NT2/D1 (cell line): ENCODE measurements at regions not wholly inside any gene's neighbourhood (a gene's known extent, or its start where the extent isn't known, plus 50 kb on each side); places are given as distances from the start of the nearest gene placed in this dataset.

ENCODE experiments used
- DNase-seq: peaks from one replicate; pipeline ENCODE4 v3.0.0-alpha.2; 2011; ENCODE audit warnings: low read depth, low spot score
- H3K27me3 ChIP-seq: 2 replicates; pipeline ENCODE4 v1.6.0; 2011; ENCODE audit warnings: mild to moderate bottlenecking; ENCODE audit not compliant: insufficient read length, insufficient read depth
- H3K36me3 ChIP-seq: 2 replicates; pipeline ENCODE4 v1.6.1; 2011; ENCODE audit warnings: mild to moderate bottlenecking, low read length, mixed read lengths; ENCODE audit not compliant: insufficient read depth, insufficient read length
- H3K4me1 ChIP-seq: 2 replicates; pipeline ENCODE4 v1.5.1; 2011; ENCODE audit not compliant: insufficient read depth, insufficient read length
- H3K4me3 ChIP-seq: 2 replicates; pipeline ENCODE4 v1.5.1; 2011; ENCODE audit warnings: low read depth; ENCODE audit not compliant: insufficient read length
- H3K9ac ChIP-seq: 2 replicates; pipeline ENCODE4 v1.6.0; 2011; ENCODE audit warnings: low read depth; ENCODE audit not compliant: insufficient read length
- H3K9me3 ChIP-seq: 2 replicates; pipeline ENCODE4 v1.5.1; 2011; ENCODE audit warnings: mild to moderate bottlenecking, low read length; ENCODE audit not compliant: insufficient read depth
- SUZ12 ChIP-seq: IDR thresholded peaks from 2 replicates; pipeline ENCODE4 v1.6.1; 2011; ENCODE audit not compliant: insufficient read length, insufficient read depth; ENCODE audit errors: extremely low read depth
- YY1 ChIP-seq: IDR thresholded peaks from 2 replicates; pipeline ENCODE4 v1.6.1; 2011; ENCODE audit not compliant: insufficient read length, insufficient read depth
- ZNF274 ChIP-seq: IDR thresholded peaks from 2 replicates; pipeline ENCODE4 v1.6.1; 2011; ENCODE audit warnings: mild to moderate bottlenecking, low read depth, low read length

- TF ChIP-seq YY1 (no peak), ZNF274 (no peak), SUZ12 (no peak)
- H3K9ac ChIP-seq: no peak overlapping the region
- peaks cover 21% of the 10 kb centered on the region for H3K4me1 ChIP-seq
- no peaks in the 10 kb centered on the region for H3K36me3 ChIP-seq
- no peak for DNase-seq
- H3K27me3 ChIP-seq: peaks cover 4% of the 10 kb centered on the region
- H3K4me3 ChIP-seq: no peak overlapping the region
- peaks cover 5% of the 10 kb centered on the region; the same call in 1 of the 2 replicates for H3K9me3 ChIP-seq
Observed at GRCh38 chr11:64441127-64441526, 82.2 kb downstream of the RPS6KA4 start.

GRCh38 chr11:64443001-64443400, 84.0 kb downstream of the RPS6KA4 start:
- TF ChIP-seq SUZ12: no peak
- no peak for TF ChIP-seq ZNF274
- no peak for TF ChIP-seq YY1
- Histone ChIP-seq H3K4me1 (peaks cover 19% of the 10 kb centered on the region), H3K9me3 (peaks cover 5% of the 10 kb centered on the region; the same call in 1 of the 2 replicates), H3K27me3 (peaks cover 9% of the 10 kb centered on the region), H3K9ac (no peak overlapping the region), H3K4me3 (no peak overlapping the region), H3K36me3 (no peaks in the 10 kb centered on the region)
- DNase-seq: no peak

GRCh38 chr11:64444838-64445441, 86.0 kb downstream of the RPS6KA4 start:
- peaks cover 5% of the 10 kb centered on the region; the same call in 1 of the 2 replicates for H3K9me3 ChIP-seq
- no peak overlapping the region for H3K4me3 ChIP-seq
- no peak overlapping the region for H3K9ac ChIP-seq
- no peak for DNase-seq
- H3K4me1 ChIP-seq: peaks cover 22% of the 10 kb centered on the region
- no peaks in the 10 kb centered on the region for H3K36me3 ChIP-seq
- H3K27me3 ChIP-seq: peaks cover 24% of the 10 kb centered on the region
- TF ChIP-seq YY1 (no peak), ZNF274 (no peak), SUZ12 (no peak)

- Histone ChIP-seq H3K9me3 (peaks cover 5% of the 10 kb centered on the region; the same call in 1 of the 2 replicates), H3K4me1 (peaks cover 16% of the 10 kb centered on the region), H3K36me3 (no peaks in the 10 kb centered on the region), H3K27me3 (peaks cover 24% of the 10 kb centered on the region), H3K9ac (no peak overlapping the region), H3K4me3 (no peak overlapping the region)
- no peak for DNase-seq
- no peak for TF ChIP-seq ZNF274
- no peak for TF ChIP-seq SUZ12
- TF ChIP-seq YY1: no peak
Observed at GRCh38 chr11:64445651-64446050, 86.7 kb downstream of the RPS6KA4 start.

- H3K9ac ChIP-seq: no peak overlapping the region
- no peak for DNase-seq
- peaks cover 24% of the 10 kb centered on the region for H3K27me3 ChIP-seq
- peaks cover 7% of the 10 kb centered on the region for H3K4me1 ChIP-seq
- no peaks in the 10 kb centered on the region for H3K36me3 ChIP-seq
- peaks cover 5% of the 10 kb centered on the region; the same call in 1 of the 2 replicates for H3K9me3 ChIP-seq
- H3K4me3 ChIP-seq: peak overlapping the region; percentile 56
- TF ChIP-seq SUZ12: no peak
- TF ChIP-seq YY1: no peak
- TF ChIP-seq ZNF274: no peak
Observed at GRCh38 chr11:64447831-64448598, 89.1 kb downstream of the RPS6KA4 start.

- H3K4me1 ChIP-seq: peaks cover 7% of the 10 kb centered on the region
- H3K27me3 ChIP-seq: peaks cover 24% of the 10 kb centered on the region
- H3K36me3 ChIP-seq: no peaks in the 10 kb centered on the region
- peak overlapping the region; percentile 56 for H3K4me3 ChIP-seq
- peak overlapping the region; percentile 58 for H3K9ac ChIP-seq
- peak; percentile 71 for DNase-seq
- TF ChIP-seq YY1 (no peak), ZNF274 (no peak), SUZ12 (no peak)
- peaks cover 9% of the 10 kb centered on the region; the same call in 1 of the 2 replicates for H3K9me3 ChIP-seq
Observed at GRCh38 chr11:64448599-64449380, 89.8 kb downstream of the RPS6KA4 start.
